GM18517 (cell line): ENCODE measurements at regions not wholly inside any gene's neighbourhood (a gene's known extent, or its start where the extent isn't known, plus 50 kb on each side); places are given as distances from the start of the nearest gene placed in this dataset.

Experiments
- ATAC-seq: cut with Tn5 transposase; IDR thresholded peaks from one replicate; pipeline ENCODE4 v1.9.1; 2021; ENCODE audit warnings: mild to moderate bottlenecking, moderate library complexity; ENCODE audit not compliant: unreplicated experiment

GRCh38 chr9:28779243-28779642 is 1206.0 kb upstream of the C9orf72 start:
- ATAC-seq: no peak

GRCh38 chr9:28781481-28781880 is 1208.2 kb upstream of the C9orf72 start:
- ATAC-seq: no peak

GRCh38 chr9:28782630-28783029 is 1209.3 kb upstream of the C9orf72 start:
- no peak for ATAC-seq

- ATAC-seq: no peak
These were observed 1219.4 kb upstream of the C9orf72 start for GRCh38 chr9:28792716-28793115.

GRCh38 chr9:28799876-28800275 is 1226.6 kb upstream of the C9orf72 start:
- ATAC-seq: no peak

GRCh38 chr9:28801144-28801799 is 1228.0 kb upstream of the C9orf72 start:
- no peak for ATAC-seq

GRCh38 chr9:28805197-28805596 is 1231.9 kb upstream of the C9orf72 start:
- ATAC-seq: no peak

GRCh38 chr9:28808042-28808441 is 1234.8 kb upstream of the C9orf72 start:
- no peak for ATAC-seq

GRCh38 chr9:28810388-28811075 is 1237.3 kb upstream of the C9orf72 start:
- ATAC-seq: no peak

- no peak for ATAC-seq
These were observed 1247.5 kb upstream of the C9orf72 start for GRCh38 chr9:28820741-28821140.

GRCh38 chr9:28821240-28821639 is 1248.0 kb upstream of the C9orf72 start:
- ATAC-seq: no peak

- ATAC-seq: no peak
These were observed 1251.2 kb upstream of the C9orf72 start for GRCh38 chr9:28824432-28824963.

- no peak for ATAC-seq
These were observed 1259.0 kb upstream of the C9orf72 start for GRCh38 chr9:28832168-28832770.

- no peak for ATAC-seq
These were observed 1260.9 kb upstream of the C9orf72 start for GRCh38 chr9:28834156-28834555.

- no peak for ATAC-seq
These were observed 1266.6 kb upstream of the C9orf72 start for GRCh38 chr9:28839778-28840430.

GRCh38 chr9:28841775-28842174 is 1268.5 kb upstream of the C9orf72 start:
- no peak for ATAC-seq

GRCh38 chr9:28847331-28847730 is 1274.0 kb upstream of the C9orf72 start:
- no peak for ATAC-seq

- no peak for ATAC-seq
These were observed 1275.4 kb upstream of the C9orf72 start for GRCh38 chr9:28848671-28849070.

GRCh38 chr9:28853477-28853876 is 1280.2 kb upstream of the C9orf72 start:
- no peak for ATAC-seq

GRCh38 chr9:28866951-28867350 is 1293.7 kb upstream of the C9orf72 start:
- no peak for ATAC-seq

GRCh38 chr9:28868228-28868990 is 1295.1 kb upstream of the C9orf72 start:
- no peak for ATAC-seq
